Aorta (tissue), 5 donors: ENCODE measurements at regions not wholly inside any gene's neighbourhood (a gene's known extent, or its start where the extent isn't known, plus 50 kb on each side); places are given as distances from the start of the nearest gene placed in this dataset.

Experiments used
- ATAC-seq: fragments of 200-7000 bp; cut with Tn5 transposase; one replicate; pipeline ENCODE4 v1.9.1; 2022; ENCODE audit warnings: moderate library complexity; ENCODE audit not compliant: low FRiP score
- DNase-seq, 2 donors: peaks; one replicate each; pipeline ENCODE4 v3.0.0-alpha.2; 2020
- H3K27ac ChIP-seq, 2 donors: one replicate each; pipeline ENCODE4 v1.5.1; 2013; ENCODE audit warnings: low read length in 2 of 2, mild to moderate bottlenecking in 2 of 2, moderate library complexity in 2 of 2, control low read depth in 1 of 2, inconsistent platforms in 1 of 2, low read depth in 1 of 2
- H3K27me3 ChIP-seq, 2 donors: one replicate each; pipeline ENCODE4 v1.6.1; 2013; ENCODE audit warnings: control low read depth in 1 of 2, low read length in 1 of 2, mild to moderate bottlenecking in 1 of 2, moderate library complexity in 1 of 2; ENCODE audit not compliant: insufficient read depth in 2 of 2, control insufficient read depth in 1 of 2
- H3K36me3 ChIP-seq, 2 donors: one replicate each; pipeline ENCODE4 v1.6.1; 2013; ENCODE audit warnings: control low read depth in 1 of 2, low read length in 1 of 2, mild to moderate bottlenecking in 1 of 2; ENCODE audit not compliant: insufficient read depth in 2 of 2, control insufficient read depth in 1 of 2
- H3K4me1 ChIP-seq, 2 donors: one replicate each; pipeline ENCODE4 v1.6.1; 2013; ENCODE audit warnings: low read length in 2 of 2, control low read depth in 1 of 2, mild to moderate bottlenecking in 1 of 2, moderate library complexity in 1 of 2; ENCODE audit not compliant: insufficient read depth in 2 of 2, control insufficient read depth in 1 of 2
- H3K4me3 ChIP-seq, 2 donors: one replicate each; pipeline ENCODE4 v1.5.1; 2013; ENCODE audit warnings: low read length in 2 of 2, control low read depth in 1 of 2, mild to moderate bottlenecking in 1 of 2
- H3K9me3 ChIP-seq: one replicate; pipeline ENCODE4 v1.6.1; 2013; ENCODE audit warnings: mild to moderate bottlenecking, low read length; ENCODE audit not compliant: control insufficient read depth
- WGBS, 2 donors: extraction: QIAGEN DNeasy Blood & Tissue Kit; methylation state at CpG; one replicate each; pipeline ENCODE4 v1.1.7; 2013; 5-methylcytosine and 5-hydroxymethylcytosine counted together
- intact Hi-C, 2 donors: fragments of 100-400 bp; cut with DNase I; formaldehyde crosslinking; loops; one replicate each; pipeline versions ENCODE4 v1.14.2 to v1.15.0; 2022
- donor health status: healthy with polysubstance abuse.
- donor health status: Bipolar disorder and iron deficiency.
- donor health status: DM: no; HTN: no; CAD: no.
- donor health status: DM: no; HTN: no; CAD: no.
- donor health status: DM: yes; HTN: yes; CAD: no.

- intact Hi-C loops, result loop anchor here (10.0 kb wide), 2 partner anchors 278 to 832 kb away; no protein-coding TSS in a partner anchor
- ATAC-seq, result no peak
- DNase-seq, result no peak
- Histone ChIP-seq H3K9me3 (no peaks in the 10 kb centered on the region), H3K4me1 (no peaks in the 10 kb centered on the region), H3K27ac (no peak overlapping the region), H3K27me3 (no peaks in the 10 kb centered on the region), H3K4me3 (no peak overlapping the region), H3K36me3 (no peaks in the 10 kb centered on the region)
- WGBS, 2 donors, result 82 to 87% methylated on average over 4 of the region's 4 CpGs
Observed at GRCh38 chr10:4066581-4067390, 281.8 kb upstream of the KLF6 start.

- no peaks in the 10 kb centered on the region for H3K36me3 ChIP-seq
- H3K9me3 ChIP-seq, result no peaks in the 10 kb centered on the region
- no peak for ATAC-seq
- intact Hi-C loops, result loop anchor here (10.0 kb wide), 2 partner anchors 280 to 830 kb away; no protein-coding TSS in a partner anchor
- no peak for DNase-seq
- H3K27me3 ChIP-seq, result no peaks in the 10 kb centered on the region
- no peak overlapping the region for H3K4me3 ChIP-seq
- peaks cover 0 to 4% of the 10 kb centered on the region in 2 donors for H3K4me1 ChIP-seq
- 98% methylated on average over 6 of the region's 6 CpGs for WGBS, 2 donors
- H3K27ac ChIP-seq, result no peak overlapping the region
Observed at GRCh38 chr10:4064489-4064888, 279.5 kb upstream of the KLF6 start.

GRCh38 chr10:4063717-4064116 is 278.7 kb upstream of the KLF6 start:
- Histone ChIP-seq H3K9me3 (no peaks in the 10 kb centered on the region), H3K36me3 (no peaks in the 10 kb centered on the region), H3K4me1 (peaks cover 0 to 4% of the 10 kb centered on the region in 2 donors), H3K27ac (no peak overlapping the region), H3K4me3 (no peak overlapping the region), H3K27me3 (no peaks in the 10 kb centered on the region)
- intact Hi-C loops, result loop anchor here (10.0 kb wide), 2 partner anchors 281 to 829 kb away; no protein-coding TSS in a partner anchor
- ATAC-seq (no peak), DNase-seq (no peak)
- 91 to 94% methylated on average over 3 of the region's 3 CpGs for WGBS, 2 donors

- no peak for DNase-seq
- Histone ChIP-seq H3K4me1 (peaks cover 2 to 4% of the 10 kb centered on the region in 2 donors), H3K9me3 (no peaks in the 10 kb centered on the region), H3K27ac (peak overlapping the region in 1 of 2 donors; percentile 56), H3K27me3 (no peaks in the 10 kb centered on the region), H3K36me3 (no peaks in the 10 kb centered on the region), H3K4me3 (no peak overlapping the region)
- intact Hi-C loops, result loop anchor here (10.0 kb wide), 2 partner anchors 282 to 828 kb away; no protein-coding TSS in a partner anchor
- no peak for ATAC-seq
- 98 to 100% methylated on average over 6 of the region's 6 CpGs for WGBS, 2 donors
Observed at GRCh38 chr10:4062751-4063150, 277.7 kb upstream of the KLF6 start.

- no peaks in the 10 kb centered on the region for H3K36me3 ChIP-seq
- no peaks in the 10 kb centered on the region for H3K9me3 ChIP-seq
- ATAC-seq (peak; percentile 47), DNase-seq (no peak)
- no peaks in the 10 kb centered on the region for H3K27me3 ChIP-seq
- WGBS, 2 donors, result 11 to 15% methylated on average over 2 of the region's 2 CpGs
- no peak overlapping the region for H3K27ac ChIP-seq
- peaks cover 2 to 4% of the 10 kb centered on the region in 2 donors for H3K4me1 ChIP-seq
- H3K4me3 ChIP-seq, result no peak overlapping the region
- intact Hi-C loops, result loop anchor here (10.0 kb wide), 2 partner anchors 283 to 827 kb away; no protein-coding TSS in a partner anchor
Observed at GRCh38 chr10:4062072-4062471, 277.1 kb upstream of the KLF6 start.

GRCh38 chr10:4061441-4061951 is 276.5 kb upstream of the KLF6 start:
- no peaks in the 10 kb centered on the region for H3K27me3 ChIP-seq
- ATAC-seq (peak; percentile 87), DNase-seq (peak; percentile 81 to 85)
- H3K36me3 ChIP-seq, result no peaks in the 10 kb centered on the region
- H3K27ac ChIP-seq, result peak overlapping the region in 1 of 2 donors; percentile 65
- no peak overlapping the region for H3K4me3 ChIP-seq
- intact Hi-C loops, result loop anchor here (10.0 kb wide), 2 partner anchors 283 to 827 kb away; no protein-coding TSS in a partner anchor
- H3K4me1 ChIP-seq, result peaks cover 2 to 4% of the 10 kb centered on the region in 2 donors
- H3K9me3 ChIP-seq, result no peaks in the 10 kb centered on the region
- WGBS, 2 donors, result 2 to 3% methylated on average over 7 of the region's 7 CpGs

- H3K4me3 ChIP-seq, result no peak overlapping the region
- H3K4me1 ChIP-seq, result peaks cover 2 to 4% of the 10 kb centered on the region in 2 donors
- WGBS, 2 donors, result 80 to 85% methylated on average over 11 of the region's 11 CpGs
- DNase-seq, result no peak
- intact Hi-C loops, result loop anchor here (10.0 kb wide), 3 partner anchors 275 to 825 kb away; partner anchors contain the start of gene KLF6 (in 1 of the 2)
- H3K9me3 ChIP-seq, result no peaks in the 10 kb centered on the region
- no peak for ATAC-seq
- H3K27me3 ChIP-seq, result no peaks in the 10 kb centered on the region
- no peaks in the 10 kb centered on the region for H3K36me3 ChIP-seq
- peak overlapping the region in 1 of 2 donors; percentile 69 for H3K27ac ChIP-seq
Observed at GRCh38 chr10:4059471-4060138, 274.6 kb upstream of the KLF6 start.

GRCh38 chr10:4058514-4059029 is 273.6 kb upstream of the KLF6 start:
- H3K27ac ChIP-seq, result peak overlapping the region; percentile 58 to 95
- no peaks in the 10 kb centered on the region for H3K9me3 ChIP-seq
- peaks cover 2 to 4% of the 10 kb centered on the region in 2 donors for H3K4me1 ChIP-seq
- DNase-seq, result no peak
- ATAC-seq, result no peak
- 24 to 26% methylated on average over 10 of the region's 10 CpGs for WGBS, 2 donors
- H3K4me3 ChIP-seq, result peak overlapping the region in 1 of 2 donors; percentile 15
- intact Hi-C loops, result loop anchor here in 1 of 2 donors (10.0 kb wide), 1 partner anchor 274 kb away; the partner anchor contains the start of gene KLF6
- no peaks in the 10 kb centered on the region for H3K27me3 ChIP-seq
- H3K36me3 ChIP-seq, result no peaks in the 10 kb centered on the region
